HG03521 (cell line): ENCODE measurements at regions not wholly inside any gene's neighbourhood (a gene's known extent, or its start where the extent isn't known, plus 50 kb on each side); places are given as distances from the start of the nearest gene placed in this dataset.
"Not testable (repeated sequence)": the region's sequence is repeated elsewhere in the genome, so short reads cannot be mapped to it uniquely, and the experiment has no call there.

Experiments used
- ATAC-seq: cut with Tn5 transposase; IDR thresholded peaks from one replicate; pipeline ENCODE4 v1.9.1; 2021; ENCODE audit warnings: mild to moderate bottlenecking, moderate library complexity; ENCODE audit not compliant: unreplicated experiment

- not testable (repeated sequence) for ATAC-seq
These were observed 65.1 kb upstream of the NBPF26 start for GRCh38 chr1:120658622-120659021.

DNA sequence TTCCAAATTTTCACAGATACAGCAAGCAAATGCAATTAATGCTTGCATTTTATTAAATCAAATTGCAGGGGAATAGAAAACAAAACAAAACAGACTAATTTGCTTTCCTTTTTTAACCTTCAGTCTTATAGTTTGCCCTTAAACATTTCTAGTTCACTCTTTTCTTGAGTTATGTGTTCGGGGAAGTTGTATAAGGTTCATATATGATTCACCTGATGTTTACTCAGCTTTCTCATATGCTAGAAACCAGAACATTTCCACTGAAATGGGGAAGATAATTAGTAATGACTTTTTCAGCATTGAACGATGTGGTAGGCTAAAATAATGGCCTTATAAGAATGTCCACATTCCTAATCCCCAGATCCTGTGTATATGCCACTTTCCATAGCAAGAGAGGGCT lies 64.6 kb upstream of the NBPF26 start:
- ATAC-seq: not testable (repeated sequence)

- ATAC-seq: not testable (repeated sequence)
These were observed 59.1 kb upstream of the NBPF26 start for GRCh38 chr1:120664376-120665249.

GRCh38 chr1:120665250-120665577 lies 58.5 kb upstream of the NBPF26 start:
- ATAC-seq: not testable (repeated sequence)

DNA sequence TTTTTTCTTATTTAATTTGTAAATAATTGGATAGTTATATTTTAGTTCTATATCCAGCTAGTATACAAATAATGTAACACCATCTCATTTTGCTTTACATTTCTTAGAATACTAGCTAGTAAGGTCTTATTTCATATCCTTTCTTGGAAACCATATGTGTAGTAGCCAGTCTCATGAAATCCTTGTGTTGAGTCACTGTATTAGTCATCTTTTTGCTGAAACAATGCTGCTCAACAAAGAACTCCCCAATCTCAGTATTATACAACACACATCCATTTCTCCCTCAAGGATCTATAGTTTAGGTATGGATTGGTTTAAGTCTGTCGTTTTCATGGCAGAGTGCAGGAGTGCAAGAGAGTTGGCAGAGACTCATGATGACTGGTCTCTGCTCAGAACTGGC lies 55.6 kb upstream of the NBPF26 start:
- ATAC-seq: not testable (repeated sequence)
